HG03565 (cell line): ENCODE measurements at regions not wholly inside any gene's neighbourhood (a gene's known extent, or its start where the extent isn't known, plus 50 kb on each side); places are given as distances from the start of the nearest gene placed in this dataset.

Experiments used
- ATAC-seq: cut with Tn5 transposase; IDR thresholded peaks from one replicate; pipeline ENCODE4 v1.9.1; 2021; ENCODE audit warnings: mild to moderate bottlenecking, moderate library complexity; ENCODE audit not compliant: unreplicated experiment

- ATAC-seq, result no peak
These were observed 316.9 kb downstream of the OSR1 start for GRCh38 chr2:19041434-19042041.

- ATAC-seq, result no peak
These were observed 320.1 kb downstream of the OSR1 start for GRCh38 chr2:19038071-19039015.

GRCh38 chr2:19036091-19036490 lies 322.3 kb downstream of the OSR1 start:
- no peak for ATAC-seq

- ATAC-seq, result no peak
These were observed 323.2 kb downstream of the OSR1 start for GRCh38 chr2:19035238-19035637.

- ATAC-seq, result no peak
These were observed 325.2 kb downstream of the OSR1 start for GRCh38 chr2:19033240-19033639.

GRCh38 chr2:19031642-19032041 lies 326.8 kb downstream of the OSR1 start:
- ATAC-seq, result no peak

- no peak for ATAC-seq
These were observed 328.8 kb downstream of the OSR1 start for GRCh38 chr2:19029655-19030054.

- no peak for ATAC-seq
These were observed 329.6 kb downstream of the OSR1 start for GRCh38 chr2:19028587-19029375.

GRCh38 chr2:19027626-19028025 lies 330.8 kb downstream of the OSR1 start:
- ATAC-seq, result no peak

GRCh38 chr2:19026261-19026660 lies 332.2 kb downstream of the OSR1 start:
- ATAC-seq, result no peak

GRCh38 chr2:19022334-19022733 lies 336.1 kb downstream of the OSR1 start:
- ATAC-seq, result no peak

- no peak for ATAC-seq
These were observed 336.7 kb downstream of the OSR1 start for GRCh38 chr2:19021721-19022120.

- no peak for ATAC-seq
These were observed 337.3 kb downstream of the OSR1 start for GRCh38 chr2:19021100-19021476.

- no peak for ATAC-seq
These were observed 338.0 kb downstream of the OSR1 start for GRCh38 chr2:19020144-19021099.

GRCh38 chr2:19009510-19009909 lies 348.9 kb downstream of the OSR1 start:
- ATAC-seq, result no peak

GRCh38 chr2:19003554-19003953 lies 354.9 kb downstream of the OSR1 start:
- ATAC-seq, result no peak

GRCh38 chr2:19000776-19001175 lies 357.6 kb downstream of the OSR1 start:
- no peak for ATAC-seq

- ATAC-seq, result no peak
These were observed 359.2 kb downstream of the OSR1 start for GRCh38 chr2:18999198-18999597.

GRCh38 chr2:18998491-18998890 lies 359.9 kb downstream of the OSR1 start:
- no peak for ATAC-seq

GRCh38 chr2:18993756-18994338 lies 364.6 kb downstream of the OSR1 start:
- no peak for ATAC-seq
